ENCODE measurements at regions not wholly inside any gene's neighbourhood (a gene's known extent, or its start where the extent isn't known, plus 50 kb on each side); places are given as distances from the start of the nearest gene placed in this dataset.
"Not testable (repeated sequence)": the region's sequence is repeated elsewhere in the genome, so short reads cannot be mapped to it uniquely, and the experiment has no call there.

DNA sequence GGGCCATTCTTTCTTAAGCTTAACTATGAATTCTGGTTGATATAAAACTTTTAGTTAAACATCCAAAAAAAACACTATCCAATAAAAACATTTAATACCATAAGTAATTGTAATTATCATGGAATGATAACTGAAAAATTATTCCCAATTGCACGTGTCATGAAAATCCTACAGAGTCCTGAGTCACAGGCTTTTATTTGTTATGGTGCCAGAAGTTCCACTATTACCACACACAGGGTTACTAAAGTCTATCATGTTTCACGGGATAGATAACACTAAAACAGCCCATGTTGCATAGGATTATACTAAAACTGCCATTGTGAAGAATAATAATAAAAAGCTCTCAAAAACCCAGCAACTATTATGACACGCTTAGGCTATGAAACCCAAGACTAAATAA lies 1381.8 kb downstream of the EFNA5 start:
- DNase-seq, result no peak

DNA sequence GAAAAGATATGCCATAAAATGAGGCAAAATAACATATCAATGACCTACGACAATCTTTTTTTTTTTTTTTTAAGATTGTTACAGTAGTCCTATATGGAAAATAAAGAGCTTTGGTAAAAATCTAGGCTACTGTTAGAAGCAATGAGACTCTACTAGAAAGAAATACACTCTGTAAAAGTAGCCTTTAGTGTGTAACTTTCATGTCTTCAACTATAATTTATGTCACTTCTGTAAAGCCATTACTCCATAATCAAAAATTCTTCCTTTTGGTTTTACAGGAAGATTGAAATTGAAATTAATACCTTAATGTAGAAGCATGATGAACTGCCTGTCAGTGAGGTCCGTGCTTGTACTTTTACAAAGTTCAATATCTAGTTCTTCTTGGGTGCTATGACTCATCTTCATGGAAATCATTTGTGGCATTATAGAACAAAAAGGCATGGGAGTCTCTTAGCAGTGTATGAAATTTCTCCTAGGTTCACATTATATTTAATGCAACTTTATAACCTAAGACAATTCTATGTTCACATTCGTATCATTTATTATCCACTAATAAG lies 1393.1 kb downstream of the EFNA5 start:
- no peak for DNase-seq

DNA sequence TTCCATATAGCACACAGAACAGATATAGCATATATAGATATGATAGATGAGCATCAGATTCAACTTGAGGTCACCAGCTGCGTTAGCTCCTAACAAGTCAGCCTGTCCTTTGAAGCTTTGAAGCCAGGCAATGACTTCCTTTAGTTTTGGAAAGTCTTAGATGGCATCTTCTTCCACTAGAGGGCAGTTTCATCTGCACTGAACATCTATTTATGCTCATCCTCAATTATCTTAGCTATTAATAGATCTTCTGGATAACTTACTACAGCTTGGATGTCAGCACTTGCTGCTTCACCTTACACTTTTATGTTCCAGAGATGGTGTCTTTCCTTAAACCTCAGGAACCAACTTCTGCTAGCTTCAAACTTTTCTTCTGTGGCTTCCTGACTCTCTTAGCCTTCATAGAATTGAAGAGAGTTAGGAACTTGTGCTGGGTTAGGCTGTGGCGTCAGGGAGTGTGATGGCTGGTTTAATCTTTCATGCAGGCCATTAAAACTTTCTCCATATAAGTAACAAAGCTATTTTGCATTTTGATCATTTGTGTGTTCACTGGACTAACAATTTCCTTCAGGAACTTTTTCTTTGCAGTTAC lies 1401.4 kb downstream of the EFNA5 start:
- DNase-seq, result peak; percentile 20

DNA sequence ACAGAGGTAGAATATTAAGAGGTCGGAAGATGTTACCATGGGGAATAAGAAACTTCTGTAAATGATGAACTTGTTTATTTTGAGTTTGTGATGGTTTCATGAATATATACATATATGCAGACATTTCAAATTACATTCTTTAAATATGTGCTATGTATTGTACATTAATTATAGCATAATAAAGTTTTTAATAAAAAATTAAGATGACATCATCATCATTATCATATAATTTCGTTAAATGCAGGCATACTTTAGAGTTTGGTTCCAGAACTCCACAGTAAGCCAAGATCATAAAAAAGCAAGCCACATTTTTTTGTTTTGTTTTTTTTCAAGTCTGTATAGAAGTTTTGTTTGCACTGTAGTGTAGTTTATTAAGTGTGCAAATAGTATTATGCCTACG lies 1403.5 kb downstream of the EFNA5 start:
- no peak for DNase-seq

DNA sequence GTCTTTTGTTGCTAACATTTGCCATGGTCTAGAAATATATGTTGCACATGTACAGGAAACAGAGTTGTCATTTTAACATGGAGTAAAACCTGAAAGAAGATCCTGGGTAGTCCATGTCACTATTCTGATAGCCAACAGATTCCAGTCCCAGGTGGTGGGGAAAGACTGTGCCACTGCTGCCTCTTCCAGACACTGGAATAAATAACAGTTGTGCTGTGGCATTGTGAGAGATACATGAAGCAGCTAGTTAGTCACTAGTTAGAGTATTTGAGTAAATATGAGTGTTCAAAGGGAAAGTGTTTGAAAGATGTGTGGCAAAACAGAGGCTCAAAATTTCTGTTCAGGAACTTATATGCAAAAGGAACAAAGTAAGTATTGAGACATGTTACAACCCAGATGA lies 1408.3 kb downstream of the EFNA5 start:
- no peak for DNase-seq

DNA sequence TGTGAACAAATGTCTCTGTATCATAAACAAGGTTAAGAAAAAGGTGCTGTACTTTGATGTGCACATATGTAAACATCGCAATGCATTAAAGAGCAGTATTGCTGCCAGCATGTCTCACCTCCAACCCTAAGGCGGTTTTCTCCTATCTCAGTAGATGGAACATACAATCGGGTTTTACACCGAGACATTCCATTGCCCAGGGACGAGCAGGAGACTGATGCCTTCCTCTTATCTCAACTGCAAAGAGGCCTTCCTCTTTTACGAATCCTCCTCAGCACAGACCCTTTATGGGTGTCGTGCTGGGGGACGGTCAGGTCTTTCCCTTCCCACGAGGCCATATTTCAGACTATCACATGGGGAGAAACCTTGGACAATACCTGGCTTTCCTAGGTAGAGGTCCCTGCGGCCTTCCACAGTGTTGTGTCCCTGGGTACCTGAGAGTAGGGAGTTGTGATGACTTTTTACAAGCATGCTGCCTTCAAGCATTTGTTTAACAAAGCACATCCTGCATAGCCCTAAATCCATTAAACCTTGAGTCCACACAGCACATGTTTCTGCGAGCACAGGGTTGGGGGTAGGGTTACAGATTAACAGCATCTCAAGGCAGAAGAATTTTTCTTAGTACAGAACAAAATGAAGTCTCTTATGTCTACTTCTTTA lies 1411.2 kb downstream of the EFNA5 start:
- not testable (repeated sequence) for DNase-seq

DNA sequence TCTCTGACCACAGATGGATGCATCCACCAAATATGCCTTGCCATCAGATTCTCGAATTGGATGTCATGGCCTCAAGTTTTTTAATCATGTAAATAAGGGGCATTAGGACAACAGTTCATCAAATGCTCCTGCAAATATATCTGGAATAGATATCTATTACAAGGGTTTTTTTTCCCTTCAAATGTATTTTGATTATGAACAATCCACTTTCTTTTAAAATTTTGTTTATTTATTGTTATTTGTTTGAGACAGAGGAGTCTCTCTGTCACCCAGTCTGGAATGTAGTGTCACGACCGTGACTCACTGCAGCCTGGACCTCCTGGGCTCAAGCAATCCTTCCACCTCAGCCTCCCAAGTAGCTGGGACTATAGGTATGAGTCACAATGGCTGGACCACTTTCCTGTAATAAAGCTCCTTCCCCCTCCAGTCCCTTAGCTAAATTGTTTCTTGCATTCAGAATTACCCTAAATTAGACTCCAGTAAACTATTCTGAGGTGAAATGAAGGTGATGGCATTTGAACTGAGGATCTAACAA lies 1412.1 kb downstream of the EFNA5 start:
- DNase-seq, result no peak

DNA sequence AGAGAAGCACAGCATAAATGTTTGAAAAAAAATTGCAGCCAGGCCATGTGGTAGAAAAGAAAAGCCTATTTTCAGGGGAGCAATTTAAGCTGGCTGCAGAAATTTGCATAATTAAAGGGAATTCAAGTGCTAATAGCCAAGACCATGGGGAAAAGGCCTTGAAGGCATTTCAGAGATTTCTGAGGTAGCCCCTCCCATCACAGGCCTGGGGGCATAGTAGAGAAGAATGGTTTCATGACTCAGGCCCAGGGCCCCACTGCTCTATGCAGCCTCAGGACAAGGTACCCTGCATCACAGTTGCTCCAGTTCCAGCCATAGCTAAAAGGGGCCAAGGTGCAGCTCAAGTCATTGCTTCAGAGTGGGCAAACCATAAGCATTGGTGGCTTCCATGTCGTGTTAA lies 1416.0 kb downstream of the EFNA5 start:
- no peak for DNase-seq

DNA sequence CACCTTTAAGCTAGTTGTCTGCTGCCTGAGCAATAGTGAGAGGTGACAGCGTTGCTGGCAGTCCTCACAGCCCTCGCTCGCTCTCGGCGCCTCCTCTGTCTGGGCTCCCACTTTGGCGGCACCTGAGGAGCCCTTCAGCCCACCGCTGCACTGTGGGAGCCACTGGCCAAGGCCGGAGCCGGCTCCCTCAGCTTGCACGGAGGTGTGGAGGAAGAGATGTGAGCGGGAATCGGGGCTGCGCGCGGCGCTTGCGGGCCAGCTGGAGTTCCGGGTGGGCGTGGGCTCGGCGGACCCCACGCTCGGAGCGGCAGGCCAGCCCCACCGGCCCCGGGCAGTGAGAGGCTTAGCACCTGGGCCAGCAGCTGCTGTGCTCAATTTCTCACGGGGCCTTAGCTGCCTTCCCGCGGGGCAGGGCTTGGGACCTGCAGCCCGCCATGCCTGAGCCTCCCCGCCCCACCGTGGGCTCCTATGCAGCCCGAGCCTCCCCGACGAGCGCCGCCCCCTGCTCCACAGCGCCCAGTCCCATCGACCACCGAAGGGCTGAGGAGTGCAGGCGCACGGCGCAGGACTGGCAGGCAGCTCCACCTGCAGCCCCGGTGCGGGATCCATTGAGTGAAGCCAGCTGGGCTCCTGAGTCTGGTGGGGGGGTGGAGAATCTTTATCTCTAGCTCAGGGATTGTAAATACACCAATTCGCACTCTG lies 1424.5 kb downstream of the EFNA5 start:
- not testable (repeated sequence) for DNase-seq

DNA sequence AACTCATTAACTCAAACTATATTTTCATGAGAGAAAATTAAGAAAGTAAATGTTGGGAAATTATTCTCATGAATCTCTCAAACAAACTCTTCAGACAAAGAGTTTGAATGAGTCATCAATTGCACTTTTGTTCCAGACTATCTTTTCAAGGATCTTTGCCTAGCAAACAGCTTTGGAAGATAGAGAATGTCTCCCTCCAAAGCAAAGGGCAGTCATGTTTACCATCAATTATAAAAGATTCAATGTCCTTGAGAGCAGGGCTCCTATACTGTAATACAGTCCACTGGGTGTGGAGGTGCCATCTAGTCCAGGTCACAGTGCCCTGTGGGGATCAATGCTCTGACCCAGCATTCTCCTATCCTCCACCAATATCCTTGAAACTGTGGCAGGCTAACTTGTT lies 1429.3 kb downstream of the EFNA5 start:
- no peak for DNase-seq

DNA sequence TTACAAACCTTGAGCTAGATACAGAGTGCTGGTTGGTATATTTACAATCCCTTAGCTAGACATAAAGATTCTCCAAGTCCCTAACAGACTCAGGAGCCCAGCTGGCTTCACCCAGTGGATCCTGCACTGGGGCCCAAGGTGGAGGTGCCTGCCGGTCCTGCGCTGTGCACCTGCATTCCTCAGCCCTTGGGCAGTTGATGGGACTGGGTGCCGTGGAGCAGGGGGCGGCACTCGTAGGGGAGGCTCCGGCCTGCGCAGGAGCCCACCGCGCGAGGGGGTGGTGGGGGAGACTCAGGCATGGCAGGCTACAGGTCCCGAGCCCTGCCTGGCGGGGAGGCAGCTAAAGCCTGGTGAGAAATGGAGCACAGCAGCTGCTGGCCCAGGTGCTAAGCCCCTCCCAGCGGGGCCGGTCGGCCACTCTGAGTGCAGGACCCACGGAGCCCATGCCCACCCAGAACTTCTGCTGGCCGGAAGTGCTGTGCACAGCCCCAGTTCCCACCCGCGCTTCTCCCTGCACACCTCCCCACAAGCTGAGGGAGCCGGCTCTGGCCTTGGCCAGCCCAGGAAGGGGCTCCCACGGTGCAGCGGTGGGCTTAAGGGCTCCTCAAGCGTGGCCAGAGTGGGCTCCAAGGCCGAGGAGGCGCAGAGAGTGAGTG lies 1464.7 kb downstream of the EFNA5 start:
- DNase-seq, result no peak

DNA sequence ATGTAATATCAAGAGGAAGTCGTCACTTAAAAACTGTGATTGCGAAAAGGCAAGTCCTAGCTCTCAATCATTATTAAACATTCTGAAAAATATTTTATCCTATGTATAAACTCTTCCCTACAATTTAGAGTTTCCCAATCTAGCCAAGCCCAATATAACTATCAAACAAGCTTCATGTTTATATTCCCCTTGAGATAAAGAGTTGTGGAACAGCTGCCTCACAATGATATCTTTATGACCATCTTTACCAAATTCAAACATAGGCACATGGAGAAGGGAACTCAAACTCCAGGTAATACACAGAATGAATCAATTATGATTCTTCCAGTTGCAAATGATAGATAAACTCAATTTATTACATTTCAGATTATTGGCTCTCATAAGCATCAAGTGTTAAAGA lies 1468.7 kb downstream of the EFNA5 start:
- no peak for DNase-seq

DNA sequence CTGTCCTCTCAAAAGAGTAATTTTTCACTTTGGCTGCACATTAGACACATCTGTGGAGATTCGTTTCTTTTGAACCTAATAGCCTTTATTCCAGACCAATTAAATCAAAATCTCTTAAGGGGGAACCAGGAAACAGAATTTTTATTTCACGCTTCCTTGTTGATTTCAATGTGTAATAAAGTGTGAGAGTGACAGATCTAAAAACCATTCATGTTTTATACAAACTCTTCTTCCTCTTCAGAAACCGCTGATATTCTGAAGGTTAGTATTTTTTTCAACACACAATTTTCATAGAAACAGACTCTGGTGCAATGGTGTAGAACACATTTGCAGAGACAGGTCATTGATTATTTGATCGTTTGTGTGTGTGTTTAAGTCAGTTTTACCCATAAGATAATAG lies 1469.8 kb downstream of the EFNA5 start:
- no peak for DNase-seq

DNA sequence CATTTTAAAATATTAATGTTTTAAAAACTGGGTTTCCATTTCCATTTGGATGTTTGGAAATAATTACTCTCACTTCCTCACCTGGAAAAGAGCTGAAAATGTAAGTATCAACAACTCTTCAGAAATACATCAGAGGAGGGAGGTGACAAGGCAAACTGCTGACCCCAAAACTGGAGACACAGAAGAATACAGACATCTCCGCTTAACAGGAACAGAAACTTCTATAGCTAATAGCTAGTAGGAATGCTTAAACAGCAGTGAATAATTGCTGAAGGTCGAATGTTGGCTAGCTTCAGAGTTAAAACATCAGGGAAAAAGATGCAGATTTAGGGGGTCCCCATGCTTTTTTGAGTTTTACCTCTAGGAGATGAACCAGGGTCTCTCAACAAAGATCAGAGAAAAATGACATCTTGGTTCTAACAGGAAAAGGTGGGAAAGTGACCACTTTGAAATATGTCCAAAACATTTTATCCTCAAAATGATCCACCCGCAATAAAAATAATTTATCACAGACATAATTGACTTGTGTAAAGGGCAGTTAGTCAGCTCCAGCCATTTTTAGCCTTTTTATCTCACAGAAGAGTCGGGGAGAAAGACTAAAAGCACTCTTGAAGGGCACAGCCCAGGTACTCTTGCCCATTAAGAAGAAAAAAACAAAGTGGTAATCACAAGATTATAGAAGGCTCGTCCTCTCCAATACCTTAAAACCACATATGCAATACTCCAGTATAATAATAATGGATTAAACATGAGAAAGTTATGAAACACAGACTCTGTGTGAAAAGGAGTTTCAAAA lies 1474.9 kb downstream of the EFNA5 start:
- no peak for DNase-seq

DNA sequence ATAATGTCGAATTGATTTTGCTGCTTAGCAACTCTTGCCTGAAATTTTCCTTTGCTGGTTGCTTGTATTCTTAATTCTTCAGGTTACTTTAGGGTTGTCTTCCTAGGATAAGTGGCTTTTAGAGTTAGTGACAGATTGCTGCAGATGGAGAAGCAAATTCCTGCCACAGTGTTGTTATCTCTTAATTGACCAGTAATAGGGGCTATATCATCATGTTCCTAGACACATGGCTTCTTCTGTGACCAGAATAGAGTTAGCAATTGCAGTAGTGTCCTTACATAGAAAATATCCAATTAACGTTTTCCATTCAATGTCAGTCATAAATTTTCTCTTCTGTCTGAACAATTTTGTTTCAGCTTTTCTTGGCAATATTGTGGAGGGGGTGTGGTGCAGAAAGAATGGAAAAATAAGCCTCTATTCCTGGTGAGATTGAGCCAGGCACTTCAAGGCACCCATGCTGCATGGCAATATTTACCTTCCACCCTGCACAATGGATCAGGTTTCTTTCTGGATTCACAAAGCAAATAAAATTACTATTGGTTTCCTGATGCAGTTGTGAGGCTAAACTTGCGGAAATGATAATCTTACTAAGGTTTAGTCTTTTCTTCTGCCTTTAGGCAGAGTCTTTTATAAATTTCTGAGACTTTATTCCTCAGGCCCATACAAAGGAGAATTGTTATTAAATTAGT lies 1481.5 kb downstream of the EFNA5 start:
- no peak for DNase-seq

DNA sequence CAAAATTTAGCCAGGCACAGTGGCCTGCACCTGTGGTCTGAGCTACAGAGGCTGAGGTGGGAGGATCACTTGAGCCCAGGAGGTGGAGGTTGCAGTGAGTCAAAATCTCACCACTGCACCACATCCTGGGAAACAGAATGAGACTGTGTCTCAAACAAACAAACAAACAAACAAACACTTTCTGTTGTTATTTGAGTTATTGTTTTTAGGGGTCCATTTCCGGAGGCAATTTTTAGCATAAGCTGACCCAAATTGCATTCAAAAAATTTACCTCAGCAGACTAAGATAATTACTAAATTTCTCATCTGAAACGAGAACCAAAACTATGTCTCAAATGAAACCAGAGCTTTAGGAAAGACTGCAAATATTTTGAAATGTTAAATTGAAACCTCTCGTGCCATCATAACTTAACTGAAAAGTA lies 1485.1 kb downstream of the EFNA5 start:
- DNase-seq, result no peak

DNA sequence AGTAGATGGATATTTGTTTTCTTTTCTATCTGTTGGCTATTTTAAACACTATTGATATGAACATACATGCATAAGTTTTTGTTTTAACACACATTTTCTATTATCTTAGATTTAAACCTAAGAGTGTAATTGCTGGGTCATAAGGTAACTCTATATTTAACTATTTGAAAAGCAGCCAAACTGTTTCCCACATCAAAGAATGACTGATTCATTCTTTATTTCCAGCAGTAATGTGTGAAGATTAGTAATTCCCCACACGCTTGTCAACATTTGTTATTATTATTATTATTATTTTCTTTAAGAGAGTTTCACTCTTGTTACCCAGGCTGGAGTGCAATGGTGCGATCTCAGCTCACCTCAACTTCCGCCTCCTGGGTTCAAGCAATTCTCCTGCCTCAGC lies 1495.8 kb downstream of the EFNA5 start:
- DNase-seq, result no peak

DNA sequence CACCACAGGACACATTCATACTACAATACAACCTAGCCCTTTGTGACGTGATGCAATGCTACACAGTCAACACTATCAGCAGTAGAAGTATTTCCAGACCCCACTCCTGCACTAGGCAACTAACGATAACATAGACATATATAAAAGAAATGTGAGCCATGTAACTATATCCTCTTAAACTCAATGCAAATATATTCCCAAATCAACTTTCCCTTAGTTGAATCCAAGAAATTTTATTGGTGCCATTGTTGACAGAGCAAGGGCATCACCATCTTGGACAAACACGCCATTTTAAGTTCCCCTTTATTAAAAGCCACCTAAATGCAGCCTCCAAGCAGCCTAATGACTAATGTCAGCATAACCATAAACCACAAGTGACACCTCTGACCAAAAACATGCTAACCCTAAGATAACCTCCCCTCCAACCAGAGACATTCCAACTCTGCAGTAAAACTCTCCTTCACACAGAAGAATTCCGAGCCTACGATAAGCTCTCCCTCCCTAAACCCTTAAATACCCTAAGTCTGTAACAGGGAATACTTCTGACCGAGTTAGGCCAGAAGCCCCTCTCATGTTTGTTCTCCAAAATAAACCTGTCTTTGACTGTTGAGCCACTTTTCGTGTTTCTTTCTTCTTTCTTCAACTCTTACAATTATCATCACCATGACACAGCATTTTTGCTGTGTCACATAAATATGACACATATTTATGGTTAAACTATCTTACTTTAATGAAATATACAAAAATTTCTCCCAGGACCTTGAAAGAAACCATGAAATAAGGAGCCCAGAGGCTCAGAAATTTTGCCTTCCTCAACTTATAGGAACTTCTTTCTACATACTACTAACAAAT lies 1497.8 kb downstream of the EFNA5 start:
- DNase-seq, result no peak

DNA sequence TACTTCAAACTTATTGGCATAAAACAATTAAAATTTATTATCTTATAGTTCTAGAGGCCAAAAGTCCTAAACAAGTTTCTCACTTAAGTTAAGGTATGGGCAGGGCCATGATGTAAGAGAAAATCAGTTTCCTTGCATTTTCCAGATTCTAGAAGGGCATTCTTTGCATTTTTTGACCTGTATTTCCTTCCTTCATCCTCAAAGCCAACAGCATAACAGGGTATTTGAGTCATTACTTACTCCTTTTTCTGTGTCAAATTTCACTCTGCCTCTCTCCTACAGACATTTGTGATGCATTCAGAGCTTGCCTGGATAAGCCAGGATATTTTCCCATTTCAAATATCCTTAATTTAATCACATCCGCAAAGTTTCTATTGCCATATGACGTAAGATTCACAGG lies 1499.0 kb downstream of the EFNA5 start:
- no peak for DNase-seq

DNA sequence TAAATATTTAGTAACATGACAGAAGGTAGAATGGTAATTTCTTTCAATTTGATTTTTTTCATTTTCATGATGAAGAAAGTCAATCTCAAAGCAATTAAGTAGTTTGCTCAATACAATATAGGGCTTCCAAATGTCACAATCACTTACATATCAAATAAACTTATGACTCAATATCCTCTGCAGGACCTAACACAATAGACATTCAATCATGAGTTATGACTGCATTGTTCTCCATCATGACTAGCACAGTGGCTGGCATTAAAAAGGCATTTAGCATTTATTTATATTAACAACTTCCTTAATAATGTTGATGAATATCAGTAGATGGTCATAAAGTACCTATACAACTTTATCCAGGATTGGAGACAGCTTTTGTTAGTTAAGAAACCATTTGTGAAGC lies 1499.6 kb downstream of the EFNA5 start:
- no peak for DNase-seq

DNA sequence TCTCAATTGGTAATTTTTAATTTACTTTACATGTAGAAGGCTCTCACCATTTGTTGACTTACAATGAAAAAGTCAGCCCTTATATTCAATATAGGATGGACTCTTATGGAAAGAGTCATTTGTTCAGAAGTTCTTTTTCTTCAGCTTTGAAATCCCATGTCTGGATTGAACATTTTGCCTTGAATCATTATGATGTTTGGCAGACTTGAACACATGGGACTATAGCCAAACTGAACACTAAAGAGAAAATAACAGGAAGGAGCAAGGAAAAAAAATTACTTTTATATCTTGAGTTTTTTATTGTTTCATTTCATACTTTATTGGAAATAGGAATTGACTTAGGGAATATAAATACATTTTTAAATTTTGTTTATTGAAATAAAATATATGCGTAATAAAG lies 1503.0 kb downstream of the EFNA5 start:
- DNase-seq, result no peak

All from hematopoietic multipotent progenitor cell treated with erythropoietin and hydrocortisone succinate and interleukin-3 and kit ligand, for 4 days (in vitro differentiated cells).